H1 (cell line): ENCODE measurements at regions not wholly inside any gene's neighbourhood (a gene's known extent, or its start where the extent isn't known, plus 50 kb on each side); places are given as distances from the start of the nearest gene placed in this dataset.
"Not testable (repeated sequence)": the region's sequence is repeated elsewhere in the genome, so short reads cannot be mapped to it uniquely, and the experiment has no call there.

ENCODE experiments used
- CHD2 ChIP-seq: IDR thresholded peaks from 2 replicates; pipeline ENCODE4 v1.6.1; 2012; ENCODE audit warnings: low read length, improper control_type of control experiment
- CREB1 ChIP-seq: IDR thresholded peaks from 2 replicates; pipeline ENCODE4 v1.6.1; 2012; ENCODE audit warnings: inconsistent platforms
- FOSL1 ChIP-seq: IDR thresholded peaks from 2 replicates; pipeline ENCODE4 v1.6.1; 2011; ENCODE audit warnings: mild to moderate bottlenecking, low read depth, low read length, moderate library complexity; ENCODE audit not compliant: insufficient read depth
- HDAC2 ChIP-seq, 2 experiments: fragments of 300-600 bp in 1 of 2; sonication (generic) in 1 of 2; IDR thresholded peaks; 2 replicates each; pipeline ENCODE4 v1.6.1; 2011 to 2012; ENCODE audit warnings: low read depth in 2 of 2, low read length in 2 of 2, mild to moderate bottlenecking in 2 of 2, moderate library complexity in 2 of 2, borderline replicate concordance in 1 of 2, inconsistent platforms in 1 of 2
- JUND ChIP-seq: IDR thresholded peaks from 2 replicates; pipeline ENCODE4 v1.6.1; 2011; ENCODE audit warnings: mild to moderate bottlenecking, improper control_type of control experiment, low read length
- POLR2A ChIP-seq, 2 experiments: IDR thresholded peaks; 1 replicate in 1 of 2; 2 replicates in 1 of 2; pipeline ENCODE4 v1.6.1; 2011; ENCODE audit warnings: low read depth in 2 of 2, low read length in 2 of 2, mild to moderate bottlenecking in 2 of 2; ENCODE audit errors: control extremely low read depth in 1 of 2
- POLR2AphosphoS5 ChIP-seq: IDR thresholded peaks from 2 replicates; pipeline ENCODE4 v1.6.1; 2011; ENCODE audit warnings: low read depth, low read length
- POU5F1 ChIP-seq: IDR thresholded peaks from 2 replicates; pipeline ENCODE4 v1.6.1; 2011; ENCODE audit warnings: low read depth, mild to moderate bottlenecking, low read length, moderate library complexity
- RNF2 ChIP-seq: fragments of 200-900, 300-1000 bp; sonication (generic); IDR thresholded peaks from 2 replicates; pipeline ENCODE4 v1.7.1; 2016; ENCODE audit warnings: borderline replicate concordance, low read depth, mild to moderate bottlenecking, antibody characterized with exemption, low read length; ENCODE audit not compliant: poor library complexity, severe bottlenecking; ENCODE audit errors: missing control alignments
- RXRA ChIP-seq: IDR thresholded peaks from 2 replicates; pipeline ENCODE4 v1.6.1; 2011; ENCODE audit warnings: low read depth, mild to moderate bottlenecking, low read length, moderate library complexity; ENCODE audit not compliant: insufficient read depth
- TCF12 ChIP-seq: IDR thresholded peaks from 2 replicates; pipeline ENCODE4 v1.6.1; 2011; ENCODE audit warnings: low read depth, mild to moderate bottlenecking, low read length
- TF ChIP-seq, protein P1 (sequence below), 3 experiments: IDR thresholded peaks; 1 replicate in 2 of 3; 2 replicates in 1 of 3; pipeline versions ENCODE4 v1.5.1 to v1.6.1; 2011; ENCODE audit warnings: low read length in 3 of 3, mild to moderate bottlenecking in 3 of 3, inconsistent platforms in 2 of 3, low read depth in 1 of 3, moderate library complexity in 1 of 3; ENCODE audit not compliant: insufficient read depth in 1 of 3; ENCODE audit errors: control extremely low read depth in 1 of 3

DNA sequence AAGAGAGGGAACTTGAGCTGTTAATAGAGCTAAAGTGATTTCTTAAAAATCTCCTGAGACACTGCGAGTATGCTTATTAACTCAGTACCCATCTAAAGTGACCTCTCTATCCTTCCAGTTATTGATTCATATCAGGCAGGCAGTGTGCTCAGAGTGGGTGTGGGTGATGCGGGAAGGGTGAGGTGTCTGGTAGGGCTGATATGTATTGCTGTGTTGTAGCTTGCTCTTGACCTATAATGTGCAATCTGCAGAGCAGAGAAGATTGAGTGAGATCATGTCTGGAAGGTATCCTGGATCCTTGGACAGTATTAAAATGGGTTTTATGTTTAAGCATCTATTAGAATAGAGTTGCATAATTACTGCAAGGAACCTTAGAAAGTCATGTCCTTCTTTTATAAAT, 71.9 kb upstream of the SEC22B start:
- TF ChIP-seq POLR2AphosphoS5; CHD2; POU5F1; JUND; RXRA; RNF2; CREB1; HDAC2 (IDR thresholded peaks at IDR 0.05; ENCODE audit: borderline replicate concordance in 1 of 2, low read depth in 2 of 2, low read length in 2 of 2); FOSL1; POLR2A (IDR thresholded peaks at IDR 0.05; ENCODE audit: control extremely low read depth in 1 of 2, low read depth in 2 of 2, low read length in 2 of 2); TCF12: not testable (repeated sequence)
- TF ChIP-seq, protein P1, sequence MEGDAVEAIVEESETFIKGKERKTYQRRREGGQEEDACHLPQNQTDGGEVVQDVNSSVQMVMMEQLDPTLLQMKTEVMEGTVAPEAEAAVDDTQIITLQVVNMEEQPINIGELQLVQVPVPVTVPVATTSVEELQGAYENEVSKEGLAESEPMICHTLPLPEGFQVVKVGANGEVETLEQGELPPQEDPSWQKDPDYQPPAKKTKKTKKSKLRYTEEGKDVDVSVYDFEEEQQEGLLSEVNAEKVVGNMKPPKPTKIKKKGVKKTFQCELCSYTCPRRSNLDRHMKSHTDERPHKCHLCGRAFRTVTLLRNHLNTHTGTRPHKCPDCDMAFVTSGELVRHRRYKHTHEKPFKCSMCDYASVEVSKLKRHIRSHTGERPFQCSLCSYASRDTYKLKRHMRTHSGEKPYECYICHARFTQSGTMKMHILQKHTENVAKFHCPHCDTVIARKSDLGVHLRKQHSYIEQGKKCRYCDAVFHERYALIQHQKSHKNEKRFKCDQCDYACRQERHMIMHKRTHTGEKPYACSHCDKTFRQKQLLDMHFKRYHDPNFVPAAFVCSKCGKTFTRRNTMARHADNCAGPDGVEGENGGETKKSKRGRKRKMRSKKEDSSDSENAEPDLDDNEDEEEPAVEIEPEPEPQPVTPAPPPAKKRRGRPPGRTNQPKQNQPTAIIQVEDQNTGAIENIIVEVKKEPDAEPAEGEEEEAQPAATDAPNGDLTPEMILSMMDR (IDR thresholded peaks at IDR 0.05; ENCODE audit: control extremely low read depth in 1 of 3, insufficient read depth in 1 of 3, low read depth in 1 of 3, low read length in 3 of 3), result not testable (repeated sequence)
